Adipocyte (in vitro differentiated cells): ENCODE measurements at regions not wholly inside any gene's neighbourhood (a gene's known extent, or its start where the extent isn't known, plus 50 kb on each side); places are given as distances from the start of the nearest gene placed in this dataset.

ENCODE experiments used
- DNase-seq: peaks from one replicate; pipeline ENCODE4 v3.0.0-alpha.2; 2015; ENCODE audit warnings: low read depth
- H3K27me3 ChIP-seq: replicated peaks from 2 replicates; pipeline ENCODE4 v1.7.0; 2013; ENCODE audit warnings: mild to moderate bottlenecking, low read length, moderate library complexity; ENCODE audit not compliant: control insufficient read depth, insufficient read depth
- H3K36me3 ChIP-seq: 2 replicates; pipeline ENCODE4 v1.7.0; 2013; ENCODE audit warnings: low read length, mild to moderate bottlenecking, moderate library complexity; ENCODE audit not compliant: control insufficient read depth, insufficient read depth, severe bottlenecking
- H3K4me1 ChIP-seq: 2 replicates; pipeline ENCODE4 v1.7.0; 2013; ENCODE audit warnings: mild to moderate bottlenecking, low read length, moderate library complexity; ENCODE audit not compliant: control insufficient read depth, insufficient read depth
- H3K4me3 ChIP-seq: 2 replicates; pipeline ENCODE4 v1.7.0; 2013; ENCODE audit warnings: mild to moderate bottlenecking, low read length, moderate library complexity
- H3K9ac ChIP-seq: 2 replicates; pipeline ENCODE4 v1.7.0; 2013; ENCODE audit warnings: mild to moderate bottlenecking, low read length, moderate library complexity
- H3K9me3 ChIP-seq: 2 replicates; pipeline ENCODE4 v1.7.0; 2013; ENCODE audit warnings: mild to moderate bottlenecking, low read length, moderate library complexity; ENCODE audit not compliant: control insufficient read depth

DNA sequence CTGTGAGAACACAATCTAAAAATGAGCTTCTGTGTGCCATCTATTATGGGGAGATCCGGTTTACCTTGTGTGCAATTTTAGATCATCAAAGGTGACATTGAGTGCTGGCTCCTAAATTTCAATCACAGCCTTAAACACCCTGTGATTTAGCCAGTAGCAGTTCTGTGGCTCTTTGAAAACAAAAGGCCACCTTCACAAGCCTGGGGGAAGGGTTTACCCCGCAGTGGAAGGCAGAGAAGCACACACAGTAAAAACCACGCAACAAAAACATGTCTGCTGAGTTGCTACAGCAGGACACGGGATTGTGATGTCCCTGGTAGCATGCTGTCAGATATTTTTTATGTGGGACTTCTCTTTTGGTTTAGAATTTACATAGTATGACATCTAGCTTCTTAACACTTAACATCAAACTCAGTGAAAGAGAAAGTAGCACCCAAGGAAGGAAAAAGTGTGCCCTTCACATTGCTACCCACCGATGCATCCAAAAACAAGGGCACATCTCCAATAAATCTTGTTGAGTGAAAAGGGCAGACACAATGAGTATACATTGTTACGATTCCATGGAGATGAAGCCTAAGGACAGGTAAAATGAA lies 56.1 kb upstream of the RNF152 start:
- DNase-seq = no peak
- Histone ChIP-seq H3K27me3 (no peaks in the 10 kb centered on the region), H3K4me1 (peaks cover 14% of the 10 kb centered on the region), H3K36me3 (no peaks in the 10 kb centered on the region), H3K9ac (no peak overlapping the region), H3K9me3 (no peaks in the 10 kb centered on the region), H3K4me3 (no peak overlapping the region)

DNA sequence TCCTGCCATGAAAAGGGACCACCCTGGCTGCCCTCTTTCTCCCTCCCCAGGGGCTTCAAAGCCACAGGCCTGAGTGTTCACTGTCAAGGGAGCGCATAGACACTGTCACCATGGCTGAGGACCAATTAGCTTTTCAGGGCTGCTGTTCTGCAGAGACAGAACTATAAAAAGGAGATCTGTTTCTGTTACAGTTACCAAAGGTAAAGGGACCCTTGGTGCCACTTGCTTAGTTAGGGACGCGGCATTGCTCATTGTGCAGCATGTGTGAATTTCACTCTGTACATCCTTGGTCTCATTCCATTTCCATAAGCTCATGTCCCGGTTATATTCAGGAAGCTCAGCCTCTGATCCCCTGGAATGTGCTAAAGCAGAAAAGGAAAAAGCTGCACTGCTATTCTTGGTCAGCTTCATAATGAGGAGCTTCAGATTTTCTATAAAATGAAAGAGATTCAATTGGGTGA lies 55.5 kb upstream of the RNF152 start:
- no peaks in the 10 kb centered on the region for H3K36me3 ChIP-seq
- no peaks in the 10 kb centered on the region for H3K27me3 ChIP-seq
- H3K4me1 ChIP-seq = peaks cover 14% of the 10 kb centered on the region
- H3K9me3 ChIP-seq = no peaks in the 10 kb centered on the region
- DNase-seq = peak; percentile 59
- no peak overlapping the region for H3K9ac ChIP-seq
- H3K4me3 ChIP-seq = no peak overlapping the region

DNA sequence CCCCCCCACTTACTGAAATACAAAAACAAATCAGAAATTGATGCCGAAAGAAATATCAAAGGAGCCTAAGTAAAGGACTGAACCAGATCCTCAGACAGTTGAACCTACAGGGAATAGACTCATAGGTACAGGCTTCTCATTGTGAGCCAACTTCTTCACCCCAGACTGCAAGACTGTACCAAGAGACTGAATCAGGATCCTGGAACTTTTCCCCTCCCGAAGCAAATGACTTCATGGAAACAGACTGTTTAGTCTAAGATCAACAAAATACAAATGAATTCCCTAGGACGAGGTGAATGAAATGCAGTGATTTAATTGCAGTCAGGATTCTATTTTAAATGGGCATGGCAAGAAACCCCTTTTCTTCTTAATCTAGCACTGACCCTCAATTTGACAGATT lies 53.6 kb upstream of the RNF152 start:
- H3K9me3 ChIP-seq = no peaks in the 10 kb centered on the region
- H3K4me3 ChIP-seq = no peak overlapping the region
- H3K27me3 ChIP-seq = no peaks in the 10 kb centered on the region
- no peak overlapping the region for H3K9ac ChIP-seq
- DNase-seq = peak; percentile 72
- peaks cover 20% of the 10 kb centered on the region for H3K4me1 ChIP-seq
- no peaks in the 10 kb centered on the region for H3K36me3 ChIP-seq

DNA sequence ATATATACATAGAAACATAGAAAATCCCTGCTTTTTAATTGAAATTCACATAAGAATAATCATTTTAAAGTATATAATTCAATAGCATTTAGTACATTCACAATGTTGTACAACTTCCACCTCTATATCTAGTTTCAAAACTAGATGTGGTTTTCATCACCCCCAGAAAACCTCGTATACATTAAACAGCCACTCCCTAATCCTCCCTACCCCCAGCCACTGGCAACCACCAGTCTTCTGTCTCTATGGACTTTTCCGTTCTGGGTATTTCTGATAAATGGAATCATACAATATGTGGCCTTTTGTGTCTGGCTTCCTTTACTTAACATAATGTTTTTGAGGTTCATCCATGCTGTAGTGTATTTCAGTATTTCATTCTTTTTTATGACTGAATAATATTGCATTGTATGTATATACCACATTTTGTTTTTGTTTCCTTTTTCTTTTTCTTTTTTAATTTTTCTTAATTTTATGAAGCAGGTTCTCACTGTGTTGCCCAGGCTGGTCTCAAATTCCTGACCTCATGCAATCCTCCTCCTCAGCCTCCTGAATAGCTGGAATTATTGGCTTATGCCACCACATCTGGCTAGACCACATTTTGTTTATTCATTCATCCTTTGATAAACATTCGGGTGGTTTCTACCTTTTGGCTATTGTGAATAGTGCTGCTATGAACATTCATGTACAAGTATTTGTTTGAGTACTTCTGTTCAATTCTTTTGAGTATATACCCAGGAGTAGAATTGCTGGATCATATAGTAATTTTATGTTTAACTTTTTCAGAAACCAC lies 50.6 kb upstream of the RNF152 start:
- H3K9me3 ChIP-seq = peaks cover 3% of the 10 kb centered on the region
- no peak overlapping the region for H3K4me3 ChIP-seq
- H3K36me3 ChIP-seq = no peaks in the 10 kb centered on the region
- no peak overlapping the region for H3K9ac ChIP-seq
- H3K4me1 ChIP-seq = peaks cover 18% of the 10 kb centered on the region
- H3K27me3 ChIP-seq = no peaks in the 10 kb centered on the region
- DNase-seq = no peak
